COLO829 (cell line): ENCODE measurements at regions not wholly inside any gene's neighbourhood (a gene's known extent, or its start where the extent isn't known, plus 50 kb on each side); places are given as distances from the start of the nearest gene placed in this dataset.
"Not testable (repeated sequence)": the region's sequence is repeated elsewhere in the genome, so short reads cannot be mapped to it uniquely, and the experiment has no call there.

Experiments
- DNase-seq: peaks from one replicate; pipeline ENCODE4 v3.0.0; 2012; ENCODE audit warnings: low spot score

GRCh38 chrX:96430756-96431455 lies 253.7 kb upstream of the DIAPH2 start:
- no peak for DNase-seq

- no peak for DNase-seq
Observed at GRCh38 chrX:96432647-96433046, 252.0 kb upstream of the DIAPH2 start.

DNA sequence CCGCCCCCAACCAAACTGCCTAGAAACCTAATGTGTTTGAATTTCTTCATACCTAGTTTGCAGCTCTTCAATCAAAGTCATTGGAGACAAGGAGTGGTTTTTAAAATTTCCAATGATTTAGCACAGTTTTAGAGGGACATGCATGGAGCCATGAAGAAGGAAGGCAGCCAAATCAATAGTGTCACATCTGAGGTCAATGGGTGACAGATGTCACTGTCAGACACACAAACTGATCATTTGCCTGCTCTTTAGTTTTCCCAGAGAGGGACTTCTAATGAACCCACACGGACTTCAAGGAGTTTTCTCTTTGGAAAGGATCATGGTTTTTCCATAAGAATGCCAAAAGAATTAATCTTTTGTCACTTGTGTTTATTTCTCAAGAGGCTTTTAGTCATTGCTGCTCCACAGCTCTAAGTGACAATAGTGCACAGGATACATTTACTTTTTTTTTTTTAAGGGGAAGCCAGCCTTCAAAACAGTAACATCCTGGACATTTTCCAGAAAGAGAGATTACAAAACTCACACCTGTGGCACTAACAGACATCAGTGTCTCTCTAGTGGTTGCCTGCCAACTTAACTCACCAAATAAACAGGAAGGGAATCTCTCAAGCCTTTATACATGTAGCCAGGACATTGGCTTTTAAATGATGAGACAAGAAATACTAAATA lies 251.1 kb upstream of the DIAPH2 start:
- no peak for DNase-seq

- DNase-seq = no peak
Observed at GRCh38 chrX:96435378-96436035, 249.1 kb upstream of the DIAPH2 start.

DNA sequence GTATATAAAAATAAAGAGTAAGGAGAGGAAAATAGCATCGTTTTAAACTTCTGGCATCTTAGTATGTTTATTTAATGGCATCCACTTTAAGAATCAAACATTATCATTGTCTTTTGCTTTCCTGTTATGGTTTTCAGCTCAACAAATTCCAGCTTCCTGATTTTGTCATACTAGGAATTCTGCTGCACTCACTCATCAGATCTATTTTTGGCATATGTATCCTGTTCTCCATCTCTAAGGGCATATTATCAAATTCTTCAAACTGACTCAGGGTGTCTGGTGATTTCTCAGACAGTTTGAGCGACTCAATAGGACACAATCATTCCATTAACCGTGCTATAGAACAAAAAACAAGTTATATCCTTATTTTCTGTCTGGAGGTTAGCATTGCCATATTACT lies 248.5 kb upstream of the DIAPH2 start:
- peak; percentile 40 for DNase-seq

- DNase-seq = no peak
Observed at GRCh38 chrX:96438803-96439202, 245.8 kb upstream of the DIAPH2 start.

GRCh38 chrX:96440941-96441340 lies 243.7 kb upstream of the DIAPH2 start:
- DNase-seq = no peak

- no peak for DNase-seq
Observed at GRCh38 chrX:96445531-96446065, 239.0 kb upstream of the DIAPH2 start.

DNA sequence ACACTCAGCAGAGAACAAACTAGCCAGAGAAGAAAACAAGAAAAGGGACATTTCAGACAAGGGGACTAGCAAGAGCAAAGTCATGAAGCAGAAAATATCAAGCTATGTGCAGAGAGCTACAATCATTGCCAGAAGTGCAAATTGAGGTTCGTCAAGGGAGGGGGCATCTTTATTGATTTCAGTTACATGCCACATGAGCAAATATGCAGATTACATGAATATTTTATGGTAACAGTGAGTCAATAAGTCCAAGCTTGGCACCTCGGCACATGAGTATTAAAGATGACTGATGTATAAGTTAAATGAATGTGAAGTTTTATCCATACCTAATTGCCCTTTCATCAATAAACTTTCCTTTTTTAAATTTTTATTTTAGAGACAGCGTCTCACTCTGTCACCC lies 238.1 kb upstream of the DIAPH2 start:
- DNase-seq = no peak

- no peak for DNase-seq
Observed at GRCh38 chrX:96447161-96447560, 237.5 kb upstream of the DIAPH2 start.

DNA sequence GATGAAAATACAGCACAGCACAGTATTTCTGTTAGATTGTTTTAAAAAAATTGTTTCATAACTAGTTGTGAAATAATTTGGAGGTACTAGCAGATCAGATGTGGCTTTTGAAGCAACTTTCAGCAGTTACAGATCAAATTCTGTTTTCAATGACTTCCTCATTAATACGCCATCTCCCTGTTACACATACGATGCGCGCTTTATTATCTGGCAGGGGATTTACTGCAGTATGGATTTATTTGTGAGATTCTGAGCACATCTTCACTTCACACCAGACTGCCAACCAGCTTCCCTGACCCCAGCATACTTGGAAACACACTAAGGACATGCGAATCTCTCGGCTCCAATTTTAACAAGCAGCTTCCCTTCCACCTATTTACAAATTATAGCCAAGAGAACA lies 235.5 kb upstream of the DIAPH2 start:
- DNase-seq = no peak

DNA sequence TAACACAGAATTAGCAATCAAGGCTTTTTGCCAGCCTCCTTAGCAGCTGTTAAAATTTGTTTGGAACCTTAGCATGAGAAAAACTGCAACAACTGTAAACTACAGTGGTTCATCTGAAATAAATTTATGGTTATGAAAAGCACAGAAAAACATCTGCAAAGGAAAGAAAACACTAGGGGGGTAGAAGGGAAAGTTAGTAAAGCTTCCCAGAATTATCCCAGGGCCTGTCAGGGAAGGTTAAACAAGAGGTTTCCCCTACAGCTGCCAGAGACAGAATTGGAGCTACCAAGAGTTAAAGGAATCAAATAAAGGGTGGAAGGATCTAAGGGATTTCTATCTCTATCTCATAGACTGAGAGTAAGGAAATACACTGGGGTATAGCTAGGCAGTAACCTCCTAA lies 234.7 kb upstream of the DIAPH2 start:
- DNase-seq = no peak

- no peak for DNase-seq
Observed at GRCh38 chrX:96453139-96453538, 231.5 kb upstream of the DIAPH2 start.

- DNase-seq = no peak
Observed at GRCh38 chrX:96455078-96455477, 229.6 kb upstream of the DIAPH2 start.

- DNase-seq = no peak
Observed at GRCh38 chrX:96464880-96465558, 219.6 kb upstream of the DIAPH2 start.

GRCh38 chrX:96474029-96474740 lies 210.5 kb upstream of the DIAPH2 start:
- no peak for DNase-seq

DNA sequence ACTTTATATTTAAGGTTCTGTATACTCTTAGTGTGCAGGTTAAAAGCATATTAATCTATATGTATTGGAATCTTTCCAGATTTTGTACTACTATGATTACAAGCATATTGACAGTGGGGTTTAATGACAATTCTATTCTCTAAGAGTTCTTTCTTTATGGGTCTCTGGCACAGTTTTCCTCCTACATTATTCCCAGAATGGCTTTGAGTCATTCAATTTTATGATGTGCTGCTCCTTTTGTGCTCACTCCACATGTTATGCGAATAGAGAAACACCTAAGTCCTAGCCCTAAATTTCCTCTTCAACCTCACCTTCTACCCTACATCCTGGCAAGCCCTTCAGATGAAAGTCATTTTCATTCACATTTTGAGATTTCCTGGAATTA lies 209.9 kb upstream of the DIAPH2 start:
- no peak for DNase-seq

GRCh38 chrX:96480081-96480480 lies 204.6 kb upstream of the DIAPH2 start:
- no peak for DNase-seq

GRCh38 chrX:96481831-96482230 lies 202.8 kb upstream of the DIAPH2 start:
- DNase-seq = no peak

- no peak for DNase-seq
Observed at GRCh38 chrX:96483647-96484160, 200.9 kb upstream of the DIAPH2 start.

DNA sequence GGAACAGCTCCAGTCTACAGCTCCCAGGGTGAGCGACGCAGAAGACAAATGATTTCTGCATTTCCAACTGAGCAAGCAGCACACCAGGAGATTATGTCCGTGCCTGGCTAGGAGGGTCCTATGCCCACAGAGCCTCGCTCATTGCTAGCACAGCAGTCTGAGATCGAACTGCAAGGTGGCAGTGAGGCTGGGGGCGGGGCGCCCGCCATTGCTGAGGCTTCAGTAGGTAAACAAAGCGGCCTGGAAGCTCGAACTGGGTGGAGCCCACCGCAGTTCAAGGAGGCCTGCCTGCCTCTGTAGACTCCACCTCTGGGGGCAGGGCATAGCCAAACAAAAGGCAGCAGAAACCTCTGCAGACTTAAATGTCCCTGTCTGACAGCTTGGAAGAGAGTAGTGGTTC lies 198.0 kb upstream of the DIAPH2 start:
- not testable (repeated sequence) for DNase-seq

GRCh38 chrX:96502507-96502906 lies 182.1 kb upstream of the DIAPH2 start:
- DNase-seq = no peak
